Mucosa of descending colon (tissue), 3 donors: ENCODE measurements at regions not wholly inside any gene's neighbourhood (a gene's known extent, or its start where the extent isn't known, plus 50 kb on each side); places are given as distances from the start of the nearest gene placed in this dataset.
"Not testable (repeated sequence)": the region's sequence is repeated elsewhere in the genome, so short reads cannot be mapped to it uniquely, and the experiment has no call there.

Source experiments
- ATAC-seq: fragments of 200-7000 bp; cut with Tn5 transposase; one replicate; pipeline ENCODE4 v1.9.1; 2020; ENCODE audit warnings: mild to moderate bottlenecking, moderate library complexity
- DNase-seq, 3 donors: peaks; one replicate each; pipeline ENCODE4 v3.0.0-alpha.2; 2020
- H3K36me3 ChIP-seq: fragments of 200-600 bp; one replicate; pipeline ENCODE4 v1.8.0; 2021; ENCODE audit warnings: low read depth, mild to moderate bottlenecking
- H3K4me1 ChIP-seq: fragments of 200-600 bp; one replicate; pipeline ENCODE4 v1.8.0; 2021; ENCODE audit warnings: low read depth, mild to moderate bottlenecking
- H3K4me3 ChIP-seq: fragments of 200-600 bp; one replicate; pipeline ENCODE4 v1.8.0; 2021; ENCODE audit warnings: mild to moderate bottlenecking
- H3K9me3 ChIP-seq: fragments of 200-600 bp; one replicate; pipeline ENCODE4 v1.8.0; 2021; ENCODE audit warnings: mild to moderate bottlenecking
- intact Hi-C, 2 donors: fragments of 100-400 bp; cut with DNase I in 1 of 2; cut with micrococcal nuclease in 1 of 2; formaldehyde crosslinking; loops; one replicate each; pipeline versions ENCODE4 v1.11.0 to v1.11.1; 2022; cut with DNase I, micrococcal nuclease
- TF ChIP-seq, protein P1 (sequence below): fragments of 200-600 bp; IDR thresholded peaks from one replicate; pipeline ENCODE4 v1.8.0; 2022; ENCODE audit warnings: antibody characterized with exemption, mild to moderate bottlenecking
- donor health status: DM: no; HTN: no; CAD: no; lungs with moderate emphysema.
- donor health status: DM: no; HTN: no; CAD: no.
- donor health status: DM: no; HTN: yes; CAD: no.

DNA sequence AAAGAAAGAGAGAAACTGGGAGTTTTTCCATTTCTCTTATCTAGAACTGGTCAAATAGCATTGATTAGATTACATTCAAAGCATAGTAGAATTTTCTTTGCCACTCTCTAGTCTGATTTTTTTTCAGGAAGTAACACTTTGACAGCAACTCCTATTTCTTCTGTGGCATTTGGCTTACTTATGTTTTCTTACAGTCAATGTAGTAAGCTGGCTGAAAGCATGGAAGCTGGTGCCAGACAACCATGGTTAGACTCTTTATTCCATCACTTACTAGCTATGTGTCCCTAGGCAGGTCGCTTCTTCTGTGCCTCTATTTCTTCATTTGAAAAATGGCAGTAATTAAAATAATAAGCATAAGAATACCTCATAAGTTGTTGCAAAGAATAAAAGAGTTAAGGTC lies 54.2 kb upstream of the OPRM1 start:
- DNase-seq (no peak), ATAC-seq (no peak)
- H3K9me3 ChIP-seq = no peaks in the 10 kb centered on the region
- H3K36me3 ChIP-seq = no peaks in the 10 kb centered on the region
- TF ChIP-seq, protein P1, sequence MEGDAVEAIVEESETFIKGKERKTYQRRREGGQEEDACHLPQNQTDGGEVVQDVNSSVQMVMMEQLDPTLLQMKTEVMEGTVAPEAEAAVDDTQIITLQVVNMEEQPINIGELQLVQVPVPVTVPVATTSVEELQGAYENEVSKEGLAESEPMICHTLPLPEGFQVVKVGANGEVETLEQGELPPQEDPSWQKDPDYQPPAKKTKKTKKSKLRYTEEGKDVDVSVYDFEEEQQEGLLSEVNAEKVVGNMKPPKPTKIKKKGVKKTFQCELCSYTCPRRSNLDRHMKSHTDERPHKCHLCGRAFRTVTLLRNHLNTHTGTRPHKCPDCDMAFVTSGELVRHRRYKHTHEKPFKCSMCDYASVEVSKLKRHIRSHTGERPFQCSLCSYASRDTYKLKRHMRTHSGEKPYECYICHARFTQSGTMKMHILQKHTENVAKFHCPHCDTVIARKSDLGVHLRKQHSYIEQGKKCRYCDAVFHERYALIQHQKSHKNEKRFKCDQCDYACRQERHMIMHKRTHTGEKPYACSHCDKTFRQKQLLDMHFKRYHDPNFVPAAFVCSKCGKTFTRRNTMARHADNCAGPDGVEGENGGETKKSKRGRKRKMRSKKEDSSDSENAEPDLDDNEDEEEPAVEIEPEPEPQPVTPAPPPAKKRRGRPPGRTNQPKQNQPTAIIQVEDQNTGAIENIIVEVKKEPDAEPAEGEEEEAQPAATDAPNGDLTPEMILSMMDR = no peak
- intact Hi-C loops = no loop called here
- H3K4me3 ChIP-seq = no peak overlapping the region
- no peaks in the 10 kb centered on the region for H3K4me1 ChIP-seq

DNA sequence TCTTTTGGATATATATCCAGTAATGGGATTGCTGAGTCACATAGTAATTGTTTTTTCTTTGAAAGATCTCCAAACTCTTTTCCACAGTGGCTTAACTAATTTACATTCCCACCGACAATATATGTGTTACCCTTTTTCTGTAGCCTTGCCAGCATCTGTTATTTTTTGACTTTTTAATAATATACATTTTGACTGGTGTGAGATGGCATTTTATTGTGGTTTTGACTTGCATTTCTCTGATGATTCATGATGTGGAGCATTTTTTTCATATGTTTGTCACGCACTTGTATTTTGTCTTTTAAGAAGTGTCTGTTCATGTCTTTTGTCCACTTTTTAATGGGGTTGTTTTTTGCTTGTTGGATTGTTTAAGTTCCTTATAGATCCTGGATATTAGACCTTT lies 58.9 kb upstream of the OPRM1 start:
- ATAC-seq = no peak

DNA sequence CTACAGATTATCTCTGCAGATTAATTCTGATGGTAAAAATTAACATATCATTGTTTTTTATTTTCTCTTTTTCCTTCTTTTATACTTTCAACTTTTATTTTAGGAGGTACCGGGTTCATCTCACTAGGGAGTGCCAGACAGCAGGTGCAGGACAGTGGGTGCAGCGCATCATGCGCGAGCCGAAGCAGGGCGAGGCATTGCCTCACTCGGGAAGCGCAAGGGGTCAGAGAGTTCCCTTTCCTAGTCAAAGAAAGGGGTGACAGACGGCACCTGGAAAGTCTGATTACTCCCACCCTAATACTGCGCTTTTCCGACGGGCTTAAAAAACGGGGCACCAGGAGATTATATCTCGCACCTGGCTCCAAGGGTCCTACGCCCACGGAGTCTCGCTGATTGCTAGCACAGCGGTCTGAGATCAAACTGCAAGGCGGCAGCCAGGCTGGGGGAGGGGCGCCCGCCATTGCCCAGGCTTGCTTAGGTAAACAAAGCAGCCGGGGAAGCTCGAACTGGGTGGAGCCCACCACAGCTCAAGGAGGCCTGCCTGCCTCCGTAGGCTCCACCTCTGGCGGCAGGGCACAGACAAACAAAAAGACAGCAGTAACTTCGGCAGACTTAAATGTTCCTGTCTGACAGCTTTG lies 60.0 kb upstream of the OPRM1 start:
- intact Hi-C loops, H3K9me3 ChIP-seq, DNase-seq, H3K4me3 ChIP-seq, ATAC-seq, H3K4me1 ChIP-seq, H3K36me3 ChIP-seq: not testable (repeated sequence)

More for the DNA sequence above, 58.9 kb upstream of the OPRM1 start:
- TF ChIP-seq, protein P1 = no peak
- Histone ChIP-seq H3K4me3 (no peak overlapping the region), H3K9me3 (no peaks in the 10 kb centered on the region), H3K36me3 (no peaks in the 10 kb centered on the region), H3K4me1 (no peaks in the 10 kb centered on the region)
- no peak for DNase-seq
- intact Hi-C loops = no loop called here

- ATAC-seq (no peak), DNase-seq (no peak)
- intact Hi-C loops = no loop called here
- H3K9me3 ChIP-seq = no peaks in the 10 kb centered on the region
- TF ChIP-seq, protein P1 = no peak
- H3K36me3 ChIP-seq = no peaks in the 10 kb centered on the region
- H3K4me1 ChIP-seq = no peaks in the 10 kb centered on the region
- no peak overlapping the region for H3K4me3 ChIP-seq
These were observed 61.9 kb upstream of the OPRM1 start for GRCh38 chr6:153976921-153977693.

DNA sequence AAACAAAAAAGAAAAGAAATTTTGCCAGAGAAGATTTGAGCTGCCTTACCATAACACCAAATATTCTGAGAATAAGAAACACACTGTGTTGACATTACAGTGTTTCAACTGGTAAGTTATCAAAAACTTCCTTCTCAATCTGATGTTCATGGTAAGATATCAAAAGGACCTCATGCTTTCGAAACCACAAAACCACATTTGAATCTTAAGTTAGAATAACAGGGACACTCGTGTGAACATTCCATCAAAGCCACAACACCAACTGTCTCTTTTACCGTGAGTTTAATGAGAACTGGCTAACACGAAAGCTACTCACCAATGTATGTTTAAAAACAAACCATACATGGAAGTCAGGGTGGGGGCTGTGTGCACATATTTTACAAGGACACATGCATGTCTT lies 73.0 kb upstream of the OPRM1 start:
- DNase-seq (no peak), ATAC-seq (no peak)
- Histone ChIP-seq H3K36me3 (no peaks in the 10 kb centered on the region), H3K9me3 (no peaks in the 10 kb centered on the region), H3K4me1 (no peaks in the 10 kb centered on the region), H3K4me3 (no peak overlapping the region)
- TF ChIP-seq, protein P1 = no peak
- intact Hi-C loops = no loop called here

DNA sequence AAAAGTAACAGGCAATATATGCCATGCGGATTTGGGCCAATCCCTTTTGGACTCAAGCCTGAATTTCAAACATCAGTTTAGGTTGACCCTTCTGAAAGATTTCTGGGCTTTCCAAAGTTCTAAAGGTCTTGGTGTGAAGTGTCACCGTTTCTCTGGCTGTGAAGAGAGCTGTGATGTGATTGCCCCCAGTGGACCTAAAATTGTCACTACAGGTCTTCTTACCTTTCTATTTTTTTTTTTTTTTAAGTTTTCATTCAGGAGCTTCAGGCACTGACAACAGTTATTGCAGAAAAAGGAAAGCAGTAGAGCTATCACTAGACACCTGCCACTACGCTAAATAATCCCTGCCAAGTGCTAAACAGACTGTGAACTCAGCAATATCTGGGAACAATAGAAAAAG lies 75.7 kb upstream of the OPRM1 start:
- DNase-seq (no peak), ATAC-seq (no peak)
- Histone ChIP-seq H3K4me1 (no peaks in the 10 kb centered on the region), H3K9me3 (no peaks in the 10 kb centered on the region), H3K36me3 (no peaks in the 10 kb centered on the region), H3K4me3 (no peak overlapping the region)
- TF ChIP-seq, protein P1 = no peak
- intact Hi-C loops = no loop called here
